ENCODE measurements at regions not wholly inside any gene's neighbourhood (a gene's known extent, or its start where the extent isn't known, plus 50 kb on each side); places are given as distances from the start of the nearest gene placed in this dataset.
A peak's percentile ranks its signal among the peaks of the same experiment; 100 is the strongest.

GRCh38 chrX:117843749-117844148 is 272.9 kb downstream of the KLHL13 start:
- Histone ChIP-seq H3K4me1 (replicated peaks; ENCODE audit: insufficient read depth) (no peaks in the 10 kb centered on the region), H3K79me2 (ENCODE audit: low read depth) (no peaks in the 10 kb centered on the region), H3K36me3 (ENCODE audit: low read depth) (no peaks in the 10 kb centered on the region), H2AFZ (no peak overlapping the region), H3K4me3 (no peak overlapping the region), H3K9me3 (ENCODE audit: insufficient read depth, low read depth) (no peaks in the 10 kb centered on the region), H4K20me1 (ENCODE audit: insufficient read depth) (no peaks in the 10 kb centered on the region), H3K4me2 (no peak overlapping the region), H3K27me3 (ENCODE audit: insufficient read depth, low read depth) (no peaks in the 10 kb centered on the region), H3K27ac (no peak overlapping the region), H3F3A (ENCODE audit: insufficient read depth, low read depth) (no peaks in the 10 kb centered on the region), H3K9me2 (ENCODE audit: insufficient read depth) (no peaks in the 10 kb centered on the region)
- intact Hi-C loops (cut with micrococcal nuclease; ENCODE audit: unreplicated experiment), result no loop called here
- DNase-seq, result no peak
- CTCF ChIA-PET, result no interaction called here
- POLR2A ChIA-PET (ENCODE audit: unreplicated experiment), result no interaction called here
- TF ChIP-seq, protein P1, sequence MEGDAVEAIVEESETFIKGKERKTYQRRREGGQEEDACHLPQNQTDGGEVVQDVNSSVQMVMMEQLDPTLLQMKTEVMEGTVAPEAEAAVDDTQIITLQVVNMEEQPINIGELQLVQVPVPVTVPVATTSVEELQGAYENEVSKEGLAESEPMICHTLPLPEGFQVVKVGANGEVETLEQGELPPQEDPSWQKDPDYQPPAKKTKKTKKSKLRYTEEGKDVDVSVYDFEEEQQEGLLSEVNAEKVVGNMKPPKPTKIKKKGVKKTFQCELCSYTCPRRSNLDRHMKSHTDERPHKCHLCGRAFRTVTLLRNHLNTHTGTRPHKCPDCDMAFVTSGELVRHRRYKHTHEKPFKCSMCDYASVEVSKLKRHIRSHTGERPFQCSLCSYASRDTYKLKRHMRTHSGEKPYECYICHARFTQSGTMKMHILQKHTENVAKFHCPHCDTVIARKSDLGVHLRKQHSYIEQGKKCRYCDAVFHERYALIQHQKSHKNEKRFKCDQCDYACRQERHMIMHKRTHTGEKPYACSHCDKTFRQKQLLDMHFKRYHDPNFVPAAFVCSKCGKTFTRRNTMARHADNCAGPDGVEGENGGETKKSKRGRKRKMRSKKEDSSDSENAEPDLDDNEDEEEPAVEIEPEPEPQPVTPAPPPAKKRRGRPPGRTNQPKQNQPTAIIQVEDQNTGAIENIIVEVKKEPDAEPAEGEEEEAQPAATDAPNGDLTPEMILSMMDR (conservative IDR thresholded peaks at IDR 0.05), result no peak
- TF ChIP-seq EZH2 (IDR thresholded peaks at IDR 0.05; ENCODE audit: low read depth), result no peak
- BruUV-seq (replicated peaks), result no TSS peak

GRCh38 chrX:117840645-117841044 is 276.0 kb downstream of the KLHL13 start:
- TF ChIP-seq, protein P1 (conservative IDR thresholded peaks at IDR 0.05), result no peak
- no peak for TF ChIP-seq EZH2 (IDR thresholded peaks at IDR 0.05; ENCODE audit: low read depth)
- Histone ChIP-seq H3K4me3 (no peak overlapping the region), H3K4me2 (no peak overlapping the region), H3K4me1 (replicated peaks; ENCODE audit: insufficient read depth) (no peaks in the 10 kb centered on the region), H2AFZ (no peak overlapping the region), H3K27me3 (ENCODE audit: insufficient read depth, low read depth) (no peaks in the 10 kb centered on the region), H3K36me3 (ENCODE audit: low read depth) (no peaks in the 10 kb centered on the region), H3K9me2 (ENCODE audit: insufficient read depth) (no peaks in the 10 kb centered on the region), H3F3A (ENCODE audit: insufficient read depth, low read depth) (no peaks in the 10 kb centered on the region), H4K20me1 (ENCODE audit: insufficient read depth) (no peaks in the 10 kb centered on the region), H3K79me2 (ENCODE audit: low read depth) (no peaks in the 10 kb centered on the region), H3K27ac (no peak overlapping the region), H3K9me3 (ENCODE audit: insufficient read depth, low read depth) (no peaks in the 10 kb centered on the region)
- POLR2A ChIA-PET (ENCODE audit: unreplicated experiment), result interaction anchor here (0.6 kb wide), 1 partner anchor 9 kb away, joined by 6 read pairs; no protein-coding TSS in a partner anchor
- CTCF ChIA-PET, result interaction anchor here (0.6 kb wide), 1 partner anchor 20 kb away, joined by 3 read pairs; no protein-coding TSS in a partner anchor
- BruUV-seq (replicated peaks), result no TSS peak
- DNase-seq, result no peak
- intact Hi-C loops (cut with micrococcal nuclease; ENCODE audit: unreplicated experiment), result no loop called here

- Histone ChIP-seq H3K9me3 (ENCODE audit: insufficient read depth, low read depth) (no peaks in the 10 kb centered on the region), H3K27ac (no peak overlapping the region), H2AFZ (no peak overlapping the region), H3K36me3 (ENCODE audit: low read depth) (no peaks in the 10 kb centered on the region), H3K79me2 (ENCODE audit: low read depth) (no peaks in the 10 kb centered on the region), H3K4me2 (no peak overlapping the region), H4K20me1 (ENCODE audit: insufficient read depth) (no peaks in the 10 kb centered on the region), H3K4me1 (replicated peaks; ENCODE audit: insufficient read depth) (no peaks in the 10 kb centered on the region), H3K9me2 (ENCODE audit: insufficient read depth) (no peaks in the 10 kb centered on the region), H3K27me3 (ENCODE audit: insufficient read depth, low read depth) (no peaks in the 10 kb centered on the region), H3K4me3 (no peak overlapping the region), H3F3A (ENCODE audit: insufficient read depth, low read depth) (no peaks in the 10 kb centered on the region)
- intact Hi-C loops (cut with micrococcal nuclease; ENCODE audit: unreplicated experiment), result no loop called here
- no TSS peak for BruUV-seq (replicated peaks)
- POLR2A ChIA-PET (ENCODE audit: unreplicated experiment), result no interaction called here
- CTCF ChIA-PET, result interaction anchor here (0.7 kb wide), 1 partner anchor 95 kb away, joined by 4 read pairs; no protein-coding TSS in a partner anchor
- DNase-seq, result no peak
- TF ChIP-seq, protein P1 (conservative IDR thresholded peaks at IDR 0.05), result peak; percentile 28; the same call in 1 of the 2 replicates
- no peak for TF ChIP-seq EZH2 (IDR thresholded peaks at IDR 0.05; ENCODE audit: low read depth)
Observed at GRCh38 chrX:117839544-117839943, 277.1 kb downstream of the KLHL13 start.
